CD1c-positive myeloid dendritic cell (primary cell): ENCODE measurements at regions not wholly inside any gene's neighbourhood (a gene's known extent, or its start where the extent isn't known, plus 50 kb on each side); places are given as distances from the start of the nearest gene placed in this dataset.
"Not testable (repeated sequence)": the region's sequence is repeated elsewhere in the genome, so short reads cannot be mapped to it uniquely, and the experiment has no call there.

Experiments used
- DNase-seq: peaks from one replicate; pipeline ENCODE4 v3.0.0-alpha.2; 2016; ENCODE audit errors: extremely low spot score

- no peak for DNase-seq
Observed at GRCh38 chr6:85016726-85017125, 252.3 kb upstream of the TBX18 start.

GRCh38 chr6:85015396-85015990, 251.1 kb upstream of the TBX18 start:
- no peak for DNase-seq

GRCh38 chr6:85010865-85011264, 246.5 kb upstream of the TBX18 start:
- DNase-seq, result no peak

GRCh38 chr6:85008296-85009009, 244.1 kb upstream of the TBX18 start:
- no peak for DNase-seq

- DNase-seq, result no peak
Observed at GRCh38 chr6:85006362-85006761, 242.0 kb upstream of the TBX18 start.

GRCh38 chr6:85005494-85005893, 241.1 kb upstream of the TBX18 start:
- no peak for DNase-seq

GRCh38 chr6:85004361-85004995, 240.1 kb upstream of the TBX18 start:
- no peak for DNase-seq

- DNase-seq, result no peak
Observed at GRCh38 chr6:85002847-85003246, 238.4 kb upstream of the TBX18 start.

- no peak for DNase-seq
Observed at GRCh38 chr6:85000001-85000400, 235.6 kb upstream of the TBX18 start.

GRCh38 chr6:84998223-84998622, 233.8 kb upstream of the TBX18 start:
- DNase-seq, result no peak

GRCh38 chr6:84988766-84989165, 224.4 kb upstream of the TBX18 start:
- not testable (repeated sequence) for DNase-seq

GRCh38 chr6:84985490-84985889, 221.1 kb upstream of the TBX18 start:
- DNase-seq, result not testable (repeated sequence)

- DNase-seq, result no peak
Observed at GRCh38 chr6:84979541-84979940, 215.1 kb upstream of the TBX18 start.

- DNase-seq, result no peak
Observed at GRCh38 chr6:84977363-84977705, 212.9 kb upstream of the TBX18 start.

- no peak for DNase-seq
Observed at GRCh38 chr6:84976526-84977362, 212.3 kb upstream of the TBX18 start.

GRCh38 chr6:84975316-84975715, 210.9 kb upstream of the TBX18 start:
- DNase-seq, result no peak

GRCh38 chr6:84973606-84974005, 209.2 kb upstream of the TBX18 start:
- no peak for DNase-seq

- DNase-seq, result no peak
Observed at GRCh38 chr6:84967965-84968364, 203.6 kb upstream of the TBX18 start.

- DNase-seq, result no peak
Observed at GRCh38 chr6:84967389-84967788, 203.0 kb upstream of the TBX18 start.

GRCh38 chr6:84953111-84953755, 188.8 kb upstream of the TBX18 start:
- no peak for DNase-seq

GRCh38 chr6:84944926-84945325, 180.5 kb upstream of the TBX18 start:
- DNase-seq, result not testable (repeated sequence)

GRCh38 chr6:84943905-84944304, 179.5 kb upstream of the TBX18 start:
- no peak for DNase-seq
